Kidney capillary endothelial cell (primary cell): ENCODE measurements at regions not wholly inside any gene's neighbourhood (a gene's known extent, or its start where the extent isn't known, plus 50 kb on each side); places are given as distances from the start of the nearest gene placed in this dataset.

Source experiments
- DNase-seq: peaks from one replicate; pipeline ENCODE4 v3.0.0-alpha.2; 2018; ENCODE audit warnings: low spot score

GRCh38 chr3:72459588-72459987 lies 388.7 kb downstream of the SHQ1 start:
- DNase-seq = no peak

- no peak for DNase-seq
Observed at GRCh38 chr3:72458375-72458774, 389.9 kb downstream of the SHQ1 start.

- DNase-seq = no peak
Observed at GRCh38 chr3:72454441-72454840, 393.8 kb downstream of the SHQ1 start.

GRCh38 chr3:72453706-72454105 lies 394.5 kb downstream of the SHQ1 start:
- DNase-seq = no peak

- DNase-seq = no peak
Observed at GRCh38 chr3:72452745-72453144, 395.5 kb downstream of the SHQ1 start.

- DNase-seq = no peak
Observed at GRCh38 chr3:72451841-72452240, 396.4 kb downstream of the SHQ1 start.

- no peak for DNase-seq
Observed at GRCh38 chr3:72449551-72449950, 398.7 kb downstream of the SHQ1 start.

GRCh38 chr3:72448858-72449257 lies 399.4 kb downstream of the SHQ1 start:
- no peak for DNase-seq

GRCh38 chr3:72448375-72448823 lies 399.8 kb downstream of the SHQ1 start:
- DNase-seq = no peak

- DNase-seq = peak; percentile 78
Observed at GRCh38 chr3:72447059-72447946, 400.9 kb downstream of the SHQ1 start.

GRCh38 chr3:72446218-72447058 lies 401.8 kb downstream of the SHQ1 start, which contains the start of gene RYBP:
Gene RYBP (minus strand): TSS chr3:72446621.
- DNase-seq = no peak

- DNase-seq = no peak
Observed at GRCh38 chr3:72445827-72446217, 402.4 kb downstream of the SHQ1 start.

GRCh38 chr3:72444656-72445223 lies 403.5 kb downstream of the SHQ1 start:
- DNase-seq = no peak

GRCh38 chr3:72442759-72443158 lies 405.5 kb downstream of the SHQ1 start:
- DNase-seq = no peak

GRCh38 chr3:72441284-72441994 lies 406.8 kb downstream of the SHQ1 start:
- DNase-seq = no peak

- no peak for DNase-seq
Observed at GRCh38 chr3:72440491-72440890, 407.8 kb downstream of the SHQ1 start.

GRCh38 chr3:72439321-72440183 lies 408.7 kb downstream of the SHQ1 start:
- DNase-seq = no peak

- DNase-seq = no peak
Observed at GRCh38 chr3:72437661-72438406, 410.4 kb downstream of the SHQ1 start.

GRCh38 chr3:72436863-72437592 lies 411.2 kb downstream of the SHQ1 start:
- no peak for DNase-seq

GRCh38 chr3:72434296-72434695 lies 413.9 kb downstream of the SHQ1 start:
- no peak for DNase-seq
